Spleen (tissue), 7 donors: ENCODE measurements at regions not wholly inside any gene's neighbourhood (a gene's known extent, or its start where the extent isn't known, plus 50 kb on each side); places are given as distances from the start of the nearest gene placed in this dataset.

Experiments used
- POLR2A ChIP-seq, 3 donors: fragments of 450-650 bp; IDR thresholded peaks; one replicate each; pipeline ENCODE4 v1.5.1; 2017; ENCODE audit warnings: antibody characterized with exemption in 3 of 3, mild to moderate bottlenecking in 1 of 3
- POLR2AphosphoS5 ChIP-seq, 3 donors: sonication (generic); formaldehyde crosslinking; IDR thresholded peaks; one replicate each; pipeline ENCODE4 v1.5.1; 2017; ENCODE audit warnings: antibody characterized with exemption in 3 of 3
- TF ChIP-seq, protein P1 (sequence below), 11 experiments: fragments of 200-600 bp in 7 of 11; fragments of 450-650 bp in 4 of 11; sonication (generic) in 4 of 11; IDR thresholded peaks in 8 of 11; conservative IDR thresholded peaks in 3 of 11; 1 replicate in 7 of 11; 2 replicates in 4 of 11; pipeline versions ENCODE4 v1.4.0 to v1.8.0; 2016 to 2021; ENCODE audit warnings: antibody characterized with exemption in 11 of 11, inconsistent platforms in 4 of 11, mild to moderate bottlenecking in 1 of 11
- donor health status: DM: no; HTN: no; CAD: no; lungs with moderate emphysema.
- donor health status: DM: no; HTN: no; CAD: no.
- donor health status: DM: no; HTN: no; CAD: no.

DNA sequence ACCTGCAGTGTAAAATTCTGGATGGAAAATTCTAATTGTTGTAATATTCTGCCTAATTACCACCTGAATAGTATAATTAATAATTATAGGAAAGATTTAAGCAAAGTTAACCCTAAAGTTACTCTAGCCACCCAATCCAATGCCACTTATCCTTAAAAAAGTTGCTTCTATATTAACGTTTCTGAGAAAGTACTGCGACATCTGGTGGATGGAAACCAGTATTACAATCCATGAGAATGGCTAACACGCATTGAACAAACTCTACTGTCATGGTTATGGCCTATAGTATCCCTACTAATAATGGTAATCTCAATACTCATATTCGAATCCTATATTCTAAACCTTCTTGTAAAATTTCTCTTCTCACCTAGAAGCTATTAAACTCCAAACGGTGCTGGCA, 1551.8 kb downstream of the SLITRK1 start:
- TF ChIP-seq, protein P1, sequence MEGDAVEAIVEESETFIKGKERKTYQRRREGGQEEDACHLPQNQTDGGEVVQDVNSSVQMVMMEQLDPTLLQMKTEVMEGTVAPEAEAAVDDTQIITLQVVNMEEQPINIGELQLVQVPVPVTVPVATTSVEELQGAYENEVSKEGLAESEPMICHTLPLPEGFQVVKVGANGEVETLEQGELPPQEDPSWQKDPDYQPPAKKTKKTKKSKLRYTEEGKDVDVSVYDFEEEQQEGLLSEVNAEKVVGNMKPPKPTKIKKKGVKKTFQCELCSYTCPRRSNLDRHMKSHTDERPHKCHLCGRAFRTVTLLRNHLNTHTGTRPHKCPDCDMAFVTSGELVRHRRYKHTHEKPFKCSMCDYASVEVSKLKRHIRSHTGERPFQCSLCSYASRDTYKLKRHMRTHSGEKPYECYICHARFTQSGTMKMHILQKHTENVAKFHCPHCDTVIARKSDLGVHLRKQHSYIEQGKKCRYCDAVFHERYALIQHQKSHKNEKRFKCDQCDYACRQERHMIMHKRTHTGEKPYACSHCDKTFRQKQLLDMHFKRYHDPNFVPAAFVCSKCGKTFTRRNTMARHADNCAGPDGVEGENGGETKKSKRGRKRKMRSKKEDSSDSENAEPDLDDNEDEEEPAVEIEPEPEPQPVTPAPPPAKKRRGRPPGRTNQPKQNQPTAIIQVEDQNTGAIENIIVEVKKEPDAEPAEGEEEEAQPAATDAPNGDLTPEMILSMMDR (IDR thresholded peaks at IDR 0.05 in 8 of 11, conservative IDR thresholded peaks at IDR 0.05 in 3 of 11): peak in 6 of 11 experiments; percentile 8 to 57 (median 41)
- TF ChIP-seq POLR2A (IDR thresholded peaks at IDR 0.05) (no peak), POLR2AphosphoS5 (IDR thresholded peaks at IDR 0.05) (no peak)
